NCI-H2171 (cell line): ENCODE measurements at regions not wholly inside any gene's neighbourhood (a gene's known extent, or its start where the extent isn't known, plus 50 kb on each side); places are given as distances from the start of the nearest gene placed in this dataset.

Source experiments
- DNase-seq: peaks from one replicate; lab custom pipeline; 2025; lab: John Stamatoyannopoulos, UW

GRCh38 chrX:146144039-146144438, 326.4 kb downstream of the SLITRK2 start:
- DNase-seq, result no peak

- no peak for DNase-seq
These were observed 336.6 kb downstream of the SLITRK2 start for GRCh38 chrX:146154191-146154590.

- no peak for DNase-seq
These were observed 343.0 kb downstream of the SLITRK2 start for GRCh38 chrX:146160443-146161203.

- no peak for DNase-seq
These were observed 356.1 kb downstream of the SLITRK2 start for GRCh38 chrX:146173742-146174141.

- no peak for DNase-seq
These were observed 364.2 kb downstream of the SLITRK2 start for GRCh38 chrX:146181858-146182257.

- DNase-seq, result no peak
These were observed 368.9 kb downstream of the SLITRK2 start for GRCh38 chrX:146186540-146186939.

- DNase-seq, result no peak
These were observed 371.7 kb downstream of the SLITRK2 start for GRCh38 chrX:146189371-146189770.

- DNase-seq, result no peak
These were observed 391.2 kb downstream of the SLITRK2 start for GRCh38 chrX:146208821-146209220.

- no peak for DNase-seq
These were observed 406.8 kb downstream of the SLITRK2 start for GRCh38 chrX:146224442-146224841.

- DNase-seq, result no peak
These were observed 420.5 kb downstream of the SLITRK2 start for GRCh38 chrX:146238173-146238572.

- DNase-seq, result no peak
These were observed 424.3 kb downstream of the SLITRK2 start for GRCh38 chrX:146241902-146242301.

GRCh38 chrX:146243041-146243440, 425.4 kb downstream of the SLITRK2 start:
- no peak for DNase-seq

GRCh38 chrX:146259207-146259606, 441.6 kb downstream of the SLITRK2 start:
- no peak for DNase-seq

GRCh38 chrX:146264763-146265375, 447.2 kb downstream of the SLITRK2 start:
- no peak for DNase-seq

- no peak for DNase-seq
These were observed 460.8 kb downstream of the SLITRK2 start for GRCh38 chrX:146278381-146278780.
